Esophagus squamous epithelium (tissue), 4 donors: ENCODE measurements at regions not wholly inside any gene's neighbourhood (a gene's known extent, or its start where the extent isn't known, plus 50 kb on each side); places are given as distances from the start of the nearest gene placed in this dataset.

Experiments
- POLR2A ChIP-seq, 4 donors: fragments of 450-650 bp; IDR thresholded peaks; one replicate each; pipeline ENCODE4 v1.6.1; 2017; ENCODE audit warnings: antibody characterized with exemption in 4 of 4, mild to moderate bottlenecking in 4 of 4, moderate library complexity in 3 of 4
- TF ChIP-seq, protein P1 (sequence below), 6 experiments: fragments of 450-650 bp in 4 of 6; fragments of 200-600 bp in 2 of 6; sonication (generic) in 2 of 6; IDR thresholded peaks; one replicate each; pipeline ENCODE4 v1.5.1; 2016 to 2019; ENCODE audit warnings: antibody characterized with exemption in 6 of 6, mild to moderate bottlenecking in 4 of 6, moderate library complexity in 4 of 6

DNA sequence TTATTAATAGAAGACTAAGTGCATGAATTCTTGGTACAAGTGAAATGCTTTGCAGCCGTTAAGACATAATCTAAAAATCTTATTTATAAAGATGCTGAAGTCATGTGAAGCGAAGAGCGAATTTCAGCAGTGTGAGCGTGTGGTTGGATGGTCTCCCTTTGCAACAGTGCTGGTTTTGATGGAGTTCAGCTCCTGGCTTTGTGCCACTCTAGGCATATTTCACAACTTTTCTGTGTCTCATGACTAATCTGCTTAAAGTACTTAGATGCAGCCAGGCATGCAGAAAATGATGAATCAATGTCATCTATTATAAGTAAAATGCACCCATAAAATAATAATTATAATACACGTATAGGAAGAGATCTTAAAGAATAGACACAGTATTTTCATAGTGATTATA lies 107.2 kb upstream of the TCERG1L start:
- TF ChIP-seq, protein P1, sequence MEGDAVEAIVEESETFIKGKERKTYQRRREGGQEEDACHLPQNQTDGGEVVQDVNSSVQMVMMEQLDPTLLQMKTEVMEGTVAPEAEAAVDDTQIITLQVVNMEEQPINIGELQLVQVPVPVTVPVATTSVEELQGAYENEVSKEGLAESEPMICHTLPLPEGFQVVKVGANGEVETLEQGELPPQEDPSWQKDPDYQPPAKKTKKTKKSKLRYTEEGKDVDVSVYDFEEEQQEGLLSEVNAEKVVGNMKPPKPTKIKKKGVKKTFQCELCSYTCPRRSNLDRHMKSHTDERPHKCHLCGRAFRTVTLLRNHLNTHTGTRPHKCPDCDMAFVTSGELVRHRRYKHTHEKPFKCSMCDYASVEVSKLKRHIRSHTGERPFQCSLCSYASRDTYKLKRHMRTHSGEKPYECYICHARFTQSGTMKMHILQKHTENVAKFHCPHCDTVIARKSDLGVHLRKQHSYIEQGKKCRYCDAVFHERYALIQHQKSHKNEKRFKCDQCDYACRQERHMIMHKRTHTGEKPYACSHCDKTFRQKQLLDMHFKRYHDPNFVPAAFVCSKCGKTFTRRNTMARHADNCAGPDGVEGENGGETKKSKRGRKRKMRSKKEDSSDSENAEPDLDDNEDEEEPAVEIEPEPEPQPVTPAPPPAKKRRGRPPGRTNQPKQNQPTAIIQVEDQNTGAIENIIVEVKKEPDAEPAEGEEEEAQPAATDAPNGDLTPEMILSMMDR (IDR thresholded peaks at IDR 0.05), result no peak
- TF ChIP-seq POLR2A (IDR thresholded peaks at IDR 0.05), result no peak
